HG03066 (cell line): ENCODE measurements at regions not wholly inside any gene's neighbourhood (a gene's known extent, or its start where the extent isn't known, plus 50 kb on each side); places are given as distances from the start of the nearest gene placed in this dataset.

Experiments used
- ATAC-seq: cut with Tn5 transposase; IDR thresholded peaks from one replicate; pipeline ENCODE4 v1.9.1; 2021; ENCODE audit warnings: low read depth; ENCODE audit not compliant: unreplicated experiment

- ATAC-seq, result no peak
Measured at GRCh38 chr9:118536153-118536552, 832.0 kb downstream of the TLR4 start.

GRCh38 chr9:118538959-118539358 is 830.3 kb downstream of the BRINP1 start:
- no peak for ATAC-seq

GRCh38 chr9:118553465-118553864 is 815.8 kb downstream of the BRINP1 start:
- ATAC-seq, result no peak

GRCh38 chr9:118554987-118555386 is 814.2 kb downstream of the BRINP1 start:
- ATAC-seq, result no peak

- no peak for ATAC-seq
Measured at GRCh38 chr9:118558026-118558425, 811.2 kb downstream of the BRINP1 start.

- ATAC-seq, result no peak
Measured at GRCh38 chr9:118558891-118559290, 810.3 kb downstream of the BRINP1 start.

- no peak for ATAC-seq
Measured at GRCh38 chr9:118561051-118561450, 808.2 kb downstream of the BRINP1 start.

GRCh38 chr9:118563677-118564076 is 805.6 kb downstream of the BRINP1 start:
- no peak for ATAC-seq

GRCh38 chr9:118567861-118568260 is 801.4 kb downstream of the BRINP1 start:
- no peak for ATAC-seq

GRCh38 chr9:118568704-118569103 is 800.5 kb downstream of the BRINP1 start:
- no peak for ATAC-seq

GRCh38 chr9:118569148-118569547 is 800.1 kb downstream of the BRINP1 start:
- no peak for ATAC-seq

GRCh38 chr9:118570066-118570465 is 799.2 kb downstream of the BRINP1 start:
- no peak for ATAC-seq

GRCh38 chr9:118575341-118576070 is 793.7 kb downstream of the BRINP1 start:
- no peak for ATAC-seq

- no peak for ATAC-seq
Measured at GRCh38 chr9:118577121-118577520, 792.1 kb downstream of the BRINP1 start.

- ATAC-seq, result no peak
Measured at GRCh38 chr9:118578467-118578866, 790.8 kb downstream of the BRINP1 start.

GRCh38 chr9:118583414-118583813 is 785.8 kb downstream of the BRINP1 start:
- no peak for ATAC-seq

GRCh38 chr9:118586978-118587377 is 782.3 kb downstream of the BRINP1 start:
- no peak for ATAC-seq

GRCh38 chr9:118594428-118594827 is 774.8 kb downstream of the BRINP1 start:
- no peak for ATAC-seq

GRCh38 chr9:118595719-118596305 is 773.4 kb downstream of the BRINP1 start:
- no peak for ATAC-seq

GRCh38 chr9:118596374-118597015 is 772.7 kb downstream of the BRINP1 start:
- no peak for ATAC-seq

- ATAC-seq, result no peak
Measured at GRCh38 chr9:118606668-118607067, 762.6 kb downstream of the BRINP1 start.
